H1 (cell line): ENCODE measurements at regions not wholly inside any gene's neighbourhood (a gene's known extent, or its start where the extent isn't known, plus 50 kb on each side); places are given as distances from the start of the nearest gene placed in this dataset.

Source experiments
- CTCF ChIA-PET: fragments of 300-600 bp; sonication (Branson Sonifier 250); formaldehyde crosslinking; loops from one replicate; lab custom pipeline; 2021; ENCODE audit not compliant: partially characterized antibody; lab: Charles Lee
- POLR2A ChIA-PET: fragments of 300-600 bp; sonication (Branson Sonifier 250); formaldehyde crosslinking; loops from one replicate; lab custom pipeline; 2021; ENCODE audit warnings: inconsistent platforms; ENCODE audit not compliant: partially characterized antibody; lab: Charles Lee
- DNase-seq, 2 experiments: peaks; one replicate each; pipeline versions ENCODE4 v3.0.0 to v3.0.0-alpha.2; 2010 to 2022; ENCODE audit warnings: low spot score in 2 of 2, low read depth in 1 of 2, mixed read lengths in 1 of 2
- FAIRE-seq: peaks from 2 replicates; lab custom pipeline; 2011; peaks lifted over from hg19 to GRCh38; lab: Jason Lieb, UNC
- H2AFZ ChIP-seq: 2 replicates; pipeline ENCODE4 v1.8.1; 2012; ENCODE audit warnings: low read length, inconsistent platforms
- H2AK5ac ChIP-seq: 2 replicates; pipeline ENCODE4 v1.6.1; 2013; ENCODE audit warnings: low read depth, low read length
- H2BK120ac ChIP-seq: replicated peaks from 2 replicates; pipeline ENCODE3; 2013; ENCODE audit warnings: low read depth, low read length, inconsistent platforms
- H2BK12ac ChIP-seq: 2 replicates; pipeline ENCODE4 v1.6.1; 2013; ENCODE audit warnings: low read depth, low read length
- H2BK15ac ChIP-seq: 2 replicates; pipeline ENCODE4 v1.6.1; 2013; ENCODE audit warnings: low read length
- H2BK20ac ChIP-seq: 2 replicates; pipeline ENCODE4 v1.6.1; 2013; ENCODE audit warnings: low read length
- H2BK5ac ChIP-seq: 2 replicates; pipeline ENCODE4 v1.6.1; 2013; ENCODE audit warnings: low read depth, low read length
- H3K14ac ChIP-seq: 2 replicates; pipeline ENCODE4 v1.6.1; 2013; ENCODE audit warnings: inconsistent platforms; ENCODE audit not compliant: insufficient read length
- H3K18ac ChIP-seq: 2 replicates; pipeline ENCODE4 v1.6.1; 2013; ENCODE audit warnings: low read length; ENCODE audit errors: extremely low read depth
- H3K23ac ChIP-seq: 2 replicates; pipeline ENCODE4 v1.6.1; 2013; ENCODE audit warnings: inconsistent platforms; ENCODE audit not compliant: insufficient read length
- H3K23me2 ChIP-seq: 2 replicates; pipeline ENCODE4 v1.6.1; 2013; ENCODE audit warnings: low read depth, low read length
- H3K27ac ChIP-seq: 2 replicates; pipeline ENCODE4 v1.6.1; 2011; ENCODE audit warnings: low read depth, low read length, inconsistent platforms
- H3K27me3 ChIP-seq, 4 experiments: replicated peaks in 1 of 4; 1 replicate in 1 of 4; 2 replicates in 3 of 4; pipeline versions ENCODE4 v1.6.1 to v1.8.1; 2011 to 2013; ENCODE audit warnings: low read length in 3 of 4, mild to moderate bottlenecking in 3 of 4, inconsistent platforms in 2 of 4, mixed read lengths in 2 of 4, moderate library complexity in 1 of 4; ENCODE audit not compliant: control insufficient read depth in 3 of 4, insufficient read depth in 3 of 4; ENCODE audit errors: extremely low read depth in 1 of 4
- H3K36me3 ChIP-seq, 4 experiments: 2 replicates each; pipeline versions ENCODE4 v1.6.1 to v1.8.1; 2011 to 2013; ENCODE audit warnings: mild to moderate bottlenecking in 4 of 4, low read length in 3 of 4, moderate library complexity in 2 of 4, control low read depth in 1 of 4, inconsistent platforms in 1 of 4; ENCODE audit not compliant: insufficient read depth in 4 of 4, control insufficient read depth in 2 of 4
- H3K4ac ChIP-seq: replicated peaks from 2 replicates; pipeline ENCODE3; 2013; ENCODE audit warnings: low read length, low read depth, mixed read lengths, inconsistent platforms; ENCODE audit not compliant: insufficient read length
- H3K4me1 ChIP-seq, 4 experiments: replicated peaks in 1 of 4; 1 replicate in 1 of 4; 2 replicates in 3 of 4; pipeline versions ENCODE4 v1.6.1 to v1.8.1; 2011 to 2013; ENCODE audit warnings: low read length in 3 of 4, inconsistent platforms in 2 of 4, mixed read lengths in 1 of 4; ENCODE audit not compliant: insufficient read depth in 4 of 4, control insufficient read depth in 3 of 4
- H3K4me2 ChIP-seq, 2 experiments: 2 replicates each; pipeline versions ENCODE4 v1.6.1 to v1.8.1; 2011 to 2013; ENCODE audit warnings: low read depth in 2 of 2, low read length in 2 of 2, control low read depth in 1 of 2, inconsistent platforms in 1 of 2, mild to moderate bottlenecking in 1 of 2; ENCODE audit not compliant: insufficient read depth in 1 of 2
- H3K4me3 ChIP-seq, 4 experiments: fragments of 200-600, 300-600 bp in 1 of 4; sonication (generic), shearing (Covaris generic), sonication (Bioruptor Twin) in 1 of 4; 2 replicates each; pipeline versions ENCODE4 v1.5.1 to v1.8.1; 2011 to 2016; ENCODE audit warnings: low read length in 4 of 4, low read depth in 3 of 4, control low read depth in 2 of 4, inconsistent platforms in 2 of 4, mild to moderate bottlenecking in 2 of 4, mixed read lengths in 1 of 4, moderate library complexity in 1 of 4; ENCODE audit not compliant: insufficient read depth in 2 of 4; ENCODE audit errors: extremely low read depth in 1 of 4
- H3K56ac ChIP-seq: replicated peaks from 2 replicates; pipeline ENCODE3; 2013; ENCODE audit warnings: low read depth, mild to moderate bottlenecking, mixed read lengths, low read length, inconsistent platforms; ENCODE audit not compliant: insufficient read length
- H3K79me1 ChIP-seq: 2 replicates; pipeline ENCODE4 v1.6.1; 2013; ENCODE audit warnings: low read depth, low read length, control low read depth
- H3K79me2 ChIP-seq, 2 experiments: 2 replicates each; pipeline versions ENCODE4 v1.6.1 to v1.8.1; 2012 to 2013; ENCODE audit warnings: low read length in 2 of 2, mild to moderate bottlenecking in 2 of 2, inconsistent platforms in 1 of 2; ENCODE audit not compliant: insufficient read depth in 2 of 2, control insufficient read depth in 1 of 2
- H3K9ac ChIP-seq, 4 experiments: replicated peaks in 1 of 4; 1 replicate in 1 of 4; 2 replicates in 3 of 4; pipeline versions ENCODE4 v1.6.1 to v1.8.1; 2011 to 2013; ENCODE audit warnings: low read depth in 3 of 4, low read length in 3 of 4, control low read depth in 2 of 4, mild to moderate bottlenecking in 2 of 4, moderate library complexity in 2 of 4, inconsistent platforms in 1 of 4; ENCODE audit errors: extremely low read depth in 1 of 4
- H3K9me3 ChIP-seq, 2 experiments: 2 replicates each; pipeline versions ENCODE4 v1.6.1 to v1.8.1; 2012 to 2013; ENCODE audit warnings: mild to moderate bottlenecking in 2 of 2, moderate library complexity in 2 of 2, control low read depth in 1 of 2, inconsistent platforms in 1 of 2, low read depth in 1 of 2, low read length in 1 of 2, mixed read lengths in 1 of 2; ENCODE audit not compliant: insufficient read depth in 2 of 2
- H4K20me1 ChIP-seq, 2 experiments: replicated peaks in 1 of 2; 2 replicates each; pipeline versions ENCODE3 to v1.8.1; 2011 to 2013; ENCODE audit warnings: inconsistent platforms in 2 of 2, low read length in 2 of 2, mild to moderate bottlenecking in 1 of 2; ENCODE audit not compliant: insufficient read depth in 2 of 2, control insufficient read depth in 1 of 2
- H4K5ac ChIP-seq: 2 replicates; pipeline ENCODE4 v1.6.1; 2013; ENCODE audit warnings: low read length, low read depth, mixed read lengths, inconsistent platforms; ENCODE audit not compliant: insufficient read length
- H4K8ac ChIP-seq: 2 replicates; pipeline ENCODE4 v1.8.0; 2013; ENCODE audit warnings: mild to moderate bottlenecking, moderate library complexity, low read length, inconsistent platforms; ENCODE audit not compliant: insufficient read depth; ENCODE audit errors: extremely low read depth
- H4K91ac ChIP-seq: replicated peaks from 2 replicates; pipeline ENCODE3; 2013; ENCODE audit warnings: low read length, mixed read lengths, inconsistent platforms; ENCODE audit not compliant: insufficient read length
- BACH1 ChIP-seq: IDR thresholded peaks from 2 replicates; pipeline ENCODE4 v1.6.1; 2012; ENCODE audit warnings: low read length, improper control_type of control experiment
- CTBP2 ChIP-seq: IDR thresholded peaks from 2 replicates; pipeline ENCODE4 v1.7.0; 2011; ENCODE audit warnings: borderline replicate concordance, mild to moderate bottlenecking, moderate library complexity, mixed read lengths, low read length; ENCODE audit not compliant: insufficient read depth, insufficient read length
- CTCF ChIP-seq, 3 experiments: IDR thresholded peaks; 1 replicate in 2 of 3; 2 replicates in 1 of 3; pipeline versions ENCODE4 v1.5.1 to v1.6.1; 2011; ENCODE audit warnings: low read length in 3 of 3, mild to moderate bottlenecking in 3 of 3, inconsistent platforms in 2 of 3, low read depth in 1 of 3, moderate library complexity in 1 of 3; ENCODE audit not compliant: insufficient read depth in 1 of 3; ENCODE audit errors: control extremely low read depth in 1 of 3
- GABPA ChIP-seq: IDR thresholded peaks from 2 replicates; pipeline ENCODE4 v1.6.1; 2011; ENCODE audit warnings: mild to moderate bottlenecking, low read length, moderate library complexity, borderline replicate concordance; ENCODE audit not compliant: insufficient read depth
- POLR2A ChIP-seq, 2 experiments: IDR thresholded peaks; 1 replicate in 1 of 2; 2 replicates in 1 of 2; pipeline ENCODE4 v1.6.1; 2011; ENCODE audit warnings: low read depth in 2 of 2, low read length in 2 of 2, mild to moderate bottlenecking in 2 of 2; ENCODE audit errors: control extremely low read depth in 1 of 2
- SIRT6 ChIP-seq: IDR thresholded peaks from one replicate; pipeline ENCODE4 v1.7.1; 2012; ENCODE audit warnings: low read length, inconsistent platforms
- TAF7 ChIP-seq: optimal IDR thresholded peaks from 2 replicates; pipeline ENCODE3; 2011; ENCODE audit warnings: low read depth, mild to moderate bottlenecking, inconsistent platforms, low read length, moderate library complexity, borderline replicate concordance
- YY1 ChIP-seq: IDR thresholded peaks from 2 replicates; pipeline ENCODE4 v1.6.1; 2011; ENCODE audit warnings: low read depth, mild to moderate bottlenecking, low read length
- WGBS, 2 experiments: shearing (Covaris generic) in 1 of 2; methylation state at CpG; one replicate each; pipeline versions ENCODE4 v1.1.6 to v1.1.7; 2013 to 2015; ENCODE audit warnings: low lambda C conversion rate in 2 of 2, mixed read lengths in 2 of 2, inconsistent platforms in 1 of 2, low coverage in 1 of 2, missing lambda C conversion rate in 1 of 2; ENCODE audit not compliant: insufficient replicate concordance in 2 of 2, insufficient coverage in 1 of 2, insufficient read length in 1 of 2; ENCODE audit errors: extremely low coverage in 1 of 2, missing lambda C conversion rate in 1 of 2; 5-methylcytosine and 5-hydroxymethylcytosine counted together
- TF ChIP-seq, protein P1 (sequence below): IDR thresholded peaks from 2 replicates; pipeline ENCODE4 v1.6.1; 2012; ENCODE audit warnings: inconsistent platforms

DNA sequence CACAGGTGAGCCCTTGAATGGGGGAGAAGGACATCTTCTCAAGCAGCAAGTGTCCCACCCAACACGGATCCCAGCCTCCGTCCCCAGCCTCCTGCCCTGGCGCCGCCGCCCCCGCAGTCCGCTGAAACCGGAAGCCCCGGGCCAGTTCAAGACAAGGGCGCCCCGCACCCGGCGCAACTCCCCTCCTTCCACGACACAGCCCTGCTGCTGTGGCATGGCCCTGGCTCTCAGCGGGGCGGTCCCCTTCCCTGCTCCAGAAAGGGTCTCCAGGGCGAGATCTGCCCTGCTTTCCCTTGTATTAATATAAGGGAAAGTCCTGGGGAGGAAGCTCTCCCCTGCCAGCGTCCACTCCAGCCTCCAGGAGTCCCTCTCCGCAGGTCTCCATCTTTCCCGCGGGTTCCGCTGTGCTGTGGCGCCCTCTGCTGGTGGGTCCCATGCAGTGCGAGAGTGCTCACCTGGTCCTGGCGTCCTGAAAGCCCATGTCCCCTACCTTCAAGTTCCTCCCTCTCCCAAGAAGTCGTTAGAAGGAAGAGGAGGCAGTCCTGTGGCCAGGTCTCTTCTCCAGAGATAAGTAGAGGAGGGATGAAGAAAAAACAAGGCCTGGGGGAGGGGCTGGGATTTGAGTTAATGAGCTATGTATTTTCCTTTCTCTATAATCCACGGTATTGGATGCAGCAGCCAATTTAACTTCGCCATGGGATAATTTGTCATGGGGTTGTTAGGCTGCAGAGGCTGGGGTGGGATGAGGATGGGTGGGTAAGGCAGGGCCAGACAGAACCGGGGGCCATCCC is 176.0 kb downstream of the SMAD2 start:
- POLR2A ChIA-PET = no interaction called here
- H3K14ac ChIP-seq = no peak overlapping the region
- no peak for TF ChIP-seq SIRT6
- no peak for TF ChIP-seq CTBP2
- TF ChIP-seq GABPA = peak; percentile 54; the same call in 1 of the 2 replicates
- TF ChIP-seq POLR2A (IDR thresholded peaks at IDR 0.05; ENCODE audit: control extremely low read depth in 1 of 2, low read depth in 2 of 2, low read length in 2 of 2) = no peak
- TF ChIP-seq, protein P1, sequence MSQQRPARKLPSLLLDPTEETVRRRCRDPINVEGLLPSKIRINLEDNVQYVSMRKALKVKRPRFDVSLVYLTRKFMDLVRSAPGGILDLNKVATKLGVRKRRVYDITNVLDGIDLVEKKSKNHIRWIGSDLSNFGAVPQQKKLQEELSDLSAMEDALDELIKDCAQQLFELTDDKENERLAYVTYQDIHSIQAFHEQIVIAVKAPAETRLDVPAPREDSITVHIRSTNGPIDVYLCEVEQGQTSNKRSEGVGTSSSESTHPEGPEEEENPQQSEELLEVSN = 0 out of 2 replicates have a peak, but pooled peaks have one; percentile 45
- TF ChIP-seq BACH1 = no peak
- peak; percentile 87 for TF ChIP-seq YY1
- TF ChIP-seq TAF7 = peak; percentile 41
- peak; percentile 98 to 99 (median 99) for TF ChIP-seq CTCF (IDR thresholded peaks at IDR 0.05; ENCODE audit: control extremely low read depth in 1 of 3, insufficient read depth in 1 of 3, low read depth in 1 of 3, low read length in 3 of 3)

More for the DNA sequence above, 176.0 kb downstream of the SMAD2 start:
- 64% methylated on average over 28 of the region's 29 CpGs; no CpG with 5 or more reads in 1 of the 2 experiments for WGBS, 2 experiments
- no peak overlapping the region for H4K91ac ChIP-seq
- no peaks in the 10 kb centered on the region for H4K20me1 ChIP-seq
- no peaks in the 10 kb centered on the region for H3K27me3 ChIP-seq
- H3K4me1 ChIP-seq = no peaks in the 10 kb centered on the region
- no peak overlapping the region for H2AK5ac ChIP-seq
- no peak overlapping the region for H3K27ac ChIP-seq
- H2BK20ac ChIP-seq = no peak overlapping the region
- no peak overlapping the region for H3K9ac ChIP-seq
- no peak overlapping the region for H2BK5ac ChIP-seq
- no peaks in the 10 kb centered on the region for H3K79me2 ChIP-seq
- FAIRE-seq (peak; percentile 87), DNase-seq (peak; percentile 71 to 100)
- H3K36me3 ChIP-seq = no peaks in the 10 kb centered on the region
- no peak overlapping the region for H2BK12ac ChIP-seq
- H4K8ac ChIP-seq = peak overlapping the region; percentile 80
- H3K79me1 ChIP-seq = no peaks in the 10 kb centered on the region
- H2BK15ac ChIP-seq = no peak overlapping the region
- H3K4me3 ChIP-seq = peak overlapping the region in 1 of 4 experiments; percentile 28; a peak in 1 of 8 replicates
- H3K9me3 ChIP-seq = no peaks in the 10 kb centered on the region
- no peak overlapping the region for H4K5ac ChIP-seq
- H3K56ac ChIP-seq = no peak overlapping the region
- H3K23me2 ChIP-seq = no peaks in the 10 kb centered on the region
- H3K18ac ChIP-seq = no peak overlapping the region
- no peak overlapping the region for H2BK120ac ChIP-seq
- H3K4me2 ChIP-seq = peak overlapping the region; percentile 5 to 47; a peak in 2 of 4 replicates
- H3K4ac ChIP-seq = no peak overlapping the region
- no peak overlapping the region for H2AFZ ChIP-seq
- CTCF ChIA-PET = interaction anchor here (0.6 to 3.9 kb wide), 70 partner anchors 10 to 655 kb away, joined by 3 to 45 read pairs (median 4); no protein-coding TSS in a partner anchor
- no peak overlapping the region for H3K23ac ChIP-seq
